ENCODE measurements at regions not wholly inside any gene's neighbourhood (a gene's known extent, or its start where the extent isn't known, plus 50 kb on each side); places are given as distances from the start of the nearest gene placed in this dataset.

DNA sequence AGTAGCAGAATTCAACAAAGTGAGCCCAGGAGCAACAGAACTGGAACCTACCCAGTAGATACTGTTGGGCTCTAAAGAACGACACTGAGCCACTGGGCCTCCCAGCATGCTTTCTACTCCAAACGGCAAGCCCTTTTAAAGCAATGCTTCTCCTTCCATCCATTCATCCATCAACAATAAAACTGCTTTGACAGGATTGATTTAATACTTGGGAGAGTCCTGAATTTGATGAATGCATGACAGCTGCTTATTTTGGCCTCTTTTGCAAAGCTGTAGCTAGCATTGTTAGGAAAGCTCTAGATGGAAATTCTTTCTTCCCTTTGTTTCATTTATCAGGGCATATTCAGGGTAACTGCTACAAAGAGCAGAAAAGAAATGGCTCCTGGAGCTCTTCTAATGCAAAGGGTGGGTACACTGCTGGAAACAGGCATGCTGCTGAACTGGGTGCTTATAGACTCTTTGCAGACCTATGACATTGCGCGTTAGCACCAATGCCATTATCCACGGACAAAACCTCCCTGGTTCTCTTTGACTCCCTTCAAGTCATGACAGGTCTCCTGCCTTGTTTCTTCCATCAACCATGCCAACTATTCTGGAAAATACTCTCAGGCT is 138.4 kb upstream of the HNRNPA3 start:
- DNase-seq = no peak
- H3K4me1 ChIP-seq = no peaks in the 10 kb centered on the region
- no peak overlapping the region for H3K4me3 ChIP-seq
- intact Hi-C loops (cut with DNase I) = no loop called here
- no peaks in the 10 kb centered on the region for H3K9me3 ChIP-seq
- ATAC-seq = no peak
- H3K36me3 ChIP-seq = no peaks in the 10 kb centered on the region
- peaks cover 0 to 11% (median 5%) of the 10 kb centered on the region in 7 donors for H3K27me3 ChIP-seq
- TF ChIP-seq, protein P1, sequence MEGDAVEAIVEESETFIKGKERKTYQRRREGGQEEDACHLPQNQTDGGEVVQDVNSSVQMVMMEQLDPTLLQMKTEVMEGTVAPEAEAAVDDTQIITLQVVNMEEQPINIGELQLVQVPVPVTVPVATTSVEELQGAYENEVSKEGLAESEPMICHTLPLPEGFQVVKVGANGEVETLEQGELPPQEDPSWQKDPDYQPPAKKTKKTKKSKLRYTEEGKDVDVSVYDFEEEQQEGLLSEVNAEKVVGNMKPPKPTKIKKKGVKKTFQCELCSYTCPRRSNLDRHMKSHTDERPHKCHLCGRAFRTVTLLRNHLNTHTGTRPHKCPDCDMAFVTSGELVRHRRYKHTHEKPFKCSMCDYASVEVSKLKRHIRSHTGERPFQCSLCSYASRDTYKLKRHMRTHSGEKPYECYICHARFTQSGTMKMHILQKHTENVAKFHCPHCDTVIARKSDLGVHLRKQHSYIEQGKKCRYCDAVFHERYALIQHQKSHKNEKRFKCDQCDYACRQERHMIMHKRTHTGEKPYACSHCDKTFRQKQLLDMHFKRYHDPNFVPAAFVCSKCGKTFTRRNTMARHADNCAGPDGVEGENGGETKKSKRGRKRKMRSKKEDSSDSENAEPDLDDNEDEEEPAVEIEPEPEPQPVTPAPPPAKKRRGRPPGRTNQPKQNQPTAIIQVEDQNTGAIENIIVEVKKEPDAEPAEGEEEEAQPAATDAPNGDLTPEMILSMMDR (IDR thresholded peaks at IDR 0.05) = no peak
- 72 to 83% methylated on average over 5 of the region's 5 CpGs for WGBS, 2 donors
- no peak overlapping the region for H3K27ac ChIP-seq

DNA sequence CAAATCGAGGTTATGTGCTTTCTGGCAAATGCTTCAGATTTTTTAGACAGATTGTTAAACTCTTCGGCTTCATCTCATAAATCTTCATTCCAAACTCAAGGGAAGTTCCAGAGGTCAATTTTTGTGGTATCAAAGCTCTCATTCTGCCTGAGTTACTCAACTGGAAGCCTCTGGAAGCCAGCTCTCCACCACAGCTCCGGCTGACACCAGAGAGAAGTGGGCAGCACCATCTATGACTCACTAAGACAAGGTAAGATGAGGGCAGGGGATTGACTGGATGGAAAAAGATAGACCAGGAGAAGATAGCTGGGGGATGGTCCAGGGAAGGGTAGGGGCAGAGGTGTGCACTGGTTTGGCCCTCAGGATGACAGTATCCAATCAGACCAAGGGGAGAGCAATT is 137.3 kb upstream of the HNRNPA3 start:
- intact Hi-C loops (cut with DNase I) = no loop called here
- WGBS, 2 donors = 43 to 61% methylated on average over 3 of the region's 3 CpGs
- Histone ChIP-seq H3K4me1 (no peaks in the 10 kb centered on the region), H3K36me3 (no peaks in the 10 kb centered on the region), H3K27me3 (peaks cover 0 to 15% (median 5%) of the 10 kb centered on the region in 7 donors), H3K27ac (no peak overlapping the region), H3K9me3 (no peaks in the 10 kb centered on the region), H3K4me3 (no peak overlapping the region)
- DNase-seq = no peak
- TF ChIP-seq, protein P1 (IDR thresholded peaks at IDR 0.05) = no peak
- no peak for ATAC-seq

DNA sequence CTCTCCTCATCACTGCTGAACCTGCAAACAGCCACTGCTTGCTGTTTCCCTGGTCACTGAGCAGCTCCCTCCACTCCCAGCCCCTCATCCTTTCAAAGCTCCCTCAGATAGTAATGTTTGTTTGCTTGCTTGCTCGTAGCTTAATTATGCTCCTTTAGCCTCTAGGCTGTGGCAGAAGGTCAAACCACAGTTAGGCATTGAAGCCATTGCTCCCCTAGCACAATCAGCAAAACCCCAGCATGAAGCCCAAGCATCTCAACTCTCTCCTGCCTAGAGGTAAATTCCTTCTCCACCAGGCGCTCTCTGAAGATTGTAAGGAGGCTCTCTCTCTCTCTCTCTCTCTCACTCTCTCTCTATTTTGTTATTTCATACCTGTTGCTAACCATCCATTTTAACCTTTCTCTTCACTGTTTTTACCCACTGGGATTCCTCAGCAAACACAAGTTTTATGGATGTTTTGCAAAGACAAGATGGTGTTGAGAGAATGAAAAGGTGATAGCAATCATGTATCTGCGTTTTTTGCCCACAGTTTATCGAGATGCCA is 135.9 kb upstream of the HNRNPA3 start:
- WGBS, 2 donors = 60 to 62% methylated on average over 4 of the region's 4 CpGs

DNA sequence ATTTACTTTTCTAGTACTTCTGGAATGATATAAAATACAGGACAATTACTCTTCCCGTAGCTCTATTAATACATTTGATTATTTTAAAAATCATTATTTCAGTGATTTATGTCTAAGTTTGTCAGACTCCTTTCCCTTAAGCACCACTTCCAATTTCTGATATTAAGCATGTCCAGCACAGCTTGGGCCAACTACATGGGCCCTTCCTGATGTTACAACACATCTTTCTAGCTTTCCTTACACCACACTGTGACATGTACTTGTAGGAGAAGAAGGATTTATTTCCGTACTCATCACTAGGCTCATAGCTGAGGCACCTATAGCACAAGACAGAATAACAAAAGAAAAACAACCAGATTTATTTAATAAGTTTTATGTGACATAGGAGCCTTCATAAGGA is 134.8 kb upstream of the HNRNPA3 start:
- TF ChIP-seq, protein P1 (IDR thresholded peaks at IDR 0.05) = no peak
- H3K9me3 ChIP-seq = no peaks in the 10 kb centered on the region
- peaks cover 0 to 12% (median 5%) of the 10 kb centered on the region in 7 donors for H3K27me3 ChIP-seq
- 68 to 71% methylated on average over 2 of the region's 2 CpGs for WGBS, 2 donors
- DNase-seq = no peak
- H3K36me3 ChIP-seq = no peaks in the 10 kb centered on the region
- ATAC-seq = no peak
- intact Hi-C loops (cut with DNase I) = no loop called here
- no peak overlapping the region for H3K4me3 ChIP-seq
- H3K4me1 ChIP-seq = no peaks in the 10 kb centered on the region
- no peak overlapping the region for H3K27ac ChIP-seq

More for the DNA sequence above, 135.9 kb upstream of the HNRNPA3 start:
- Histone ChIP-seq H3K27me3 (peaks cover 0 to 12% (median 5%) of the 10 kb centered on the region in 7 donors), H3K27ac (no peak overlapping the region), H3K4me3 (no peak overlapping the region), H3K36me3 (no peaks in the 10 kb centered on the region), H3K4me1 (no peaks in the 10 kb centered on the region), H3K9me3 (no peaks in the 10 kb centered on the region)
- TF ChIP-seq, protein P1 (IDR thresholded peaks at IDR 0.05) = no peak
- ATAC-seq (no peak), DNase-seq (no peak)
- intact Hi-C loops (cut with DNase I) = no loop called here

Measured in heart right ventricle (tissue), 16 donors.